Calu3 (cell line): ENCODE measurements at regions not wholly inside any gene's neighbourhood (a gene's known extent, or its start where the extent isn't known, plus 50 kb on each side); places are given as distances from the start of the nearest gene placed in this dataset.

Experiments
- BruUV-seq: library from RNA; stranded (reverse); fragments of 400-500 nt; replicated peaks from 2 replicates; lab custom pipeline; 2021; lab: Mats Ljungman, UMichigan
- CTCF ChIA-PET: fragments of 300-600 bp; sonication (Branson Sonifier 250); formaldehyde crosslinking; loops from one replicate; lab custom pipeline; 2022; ENCODE audit warnings: antibody characterized with exemption; lab: Charles Lee
- DNase-seq: peaks from one replicate; pipeline ENCODE4 v3.0.0; 2022
- H3K27ac Mint-ChIP-seq: one replicate; pipeline ENCODE4 v1.8.0; 2022; ENCODE audit warnings: mixed read lengths; ENCODE audit not compliant: unreplicated experiment
- H3K27me3 Mint-ChIP-seq: one replicate; pipeline ENCODE4 v1.8.0; 2022; ENCODE audit warnings: mixed read lengths; ENCODE audit not compliant: unreplicated experiment
- H3K36me3 Mint-ChIP-seq: one replicate; pipeline ENCODE4 v1.8.0; 2022; ENCODE audit warnings: mild to moderate bottlenecking, moderate library complexity, mixed read lengths; ENCODE audit not compliant: insufficient read depth, unreplicated experiment
- H3K4me1 Mint-ChIP-seq: one replicate; pipeline ENCODE4 v1.8.0; 2022; ENCODE audit warnings: mild to moderate bottlenecking, low read depth, mixed read lengths; ENCODE audit not compliant: unreplicated experiment
- H3K4me3 Mint-ChIP-seq: one replicate; pipeline ENCODE4 v1.8.0; 2022; ENCODE audit warnings: mild to moderate bottlenecking, low read depth, moderate library complexity, mixed read lengths; ENCODE audit not compliant: unreplicated experiment
- H3K9me3 Mint-ChIP-seq: one replicate; pipeline ENCODE4 v1.8.0; 2022; ENCODE audit warnings: low read depth, mixed read lengths; ENCODE audit not compliant: unreplicated experiment
- CTCF ChIP-seq: fragments of 200-600 bp; IDR thresholded peaks from one replicate; pipeline ENCODE4 v1.8.0; 2022; ENCODE audit warnings: antibody characterized with exemption; ENCODE audit not compliant: unreplicated experiment
- intact Hi-C: fragments of 100-400 bp; cut with micrococcal nuclease; formaldehyde crosslinking; loops from one replicate; pipeline ENCODE4 v1.10.0; 2022; ENCODE audit not compliant: unreplicated experiment

DNA sequence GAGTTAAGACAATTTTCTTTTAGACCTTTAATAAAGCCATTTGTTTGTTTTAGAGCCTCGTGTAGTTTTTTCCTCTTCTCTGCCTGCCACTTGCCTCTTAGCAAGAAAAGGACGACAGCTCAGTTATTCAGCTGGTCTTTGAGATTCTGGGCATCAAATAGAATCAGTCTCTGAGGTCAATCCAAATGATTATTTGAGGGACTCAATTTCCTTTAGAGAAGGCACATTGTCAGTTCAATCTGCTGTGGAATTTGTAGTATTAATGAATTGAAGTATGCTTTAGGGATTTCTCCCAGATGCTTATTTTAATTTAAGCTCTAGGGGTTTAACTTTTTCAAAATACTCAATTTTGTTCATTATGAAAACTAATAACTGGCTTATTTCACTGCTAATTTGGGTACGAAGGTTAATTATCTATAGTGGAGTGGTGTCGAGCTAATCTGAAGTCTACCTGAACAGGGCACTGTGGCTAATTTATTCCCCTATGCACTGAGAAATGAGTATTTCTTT is 841.2 kb upstream of the AUTS2 start:
- intact Hi-C loops: no loop called here
- TF ChIP-seq CTCF: no peak
- CTCF ChIA-PET: no interaction called here
- Mint-ChIP-seq H3K36me3 (no peaks in the 10 kb centered on the region), H3K9me3 (peaks cover 15% of the 10 kb centered on the region), H3K4me3 (no peak overlapping the region), H3K27ac (no peak overlapping the region), H3K27me3 (no peaks in the 10 kb centered on the region), H3K4me1 (no peaks in the 10 kb centered on the region)
- no TSS peak for BruUV-seq
- DNase-seq: no peak

DNA sequence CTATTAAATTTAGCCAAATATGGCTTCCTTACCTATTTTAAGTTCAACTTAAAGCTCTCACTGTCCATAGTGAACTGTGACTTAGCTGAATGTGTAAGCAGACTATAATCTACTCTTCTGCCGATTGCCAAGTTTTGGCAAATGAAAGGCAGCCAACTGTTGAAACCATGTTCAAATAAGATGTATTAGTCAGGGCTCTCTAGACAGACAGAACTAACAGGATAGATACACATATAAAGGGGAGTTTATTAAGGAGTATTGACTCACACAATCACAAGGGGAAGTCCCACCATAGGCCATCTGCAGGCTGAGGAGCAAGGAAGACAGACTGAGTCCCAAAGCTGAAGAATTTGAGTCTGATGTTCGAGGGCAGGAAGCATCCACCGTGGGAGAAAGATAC is 837.7 kb upstream of the AUTS2 start:
- CTCF ChIA-PET: no interaction called here
- BruUV-seq: no TSS peak
- TF ChIP-seq CTCF: no peak

GRCh38 chr7:68767462-68767861 is 830.8 kb upstream of the AUTS2 start:
- H3K4me3 Mint-ChIP-seq: no peak overlapping the region
- H3K27ac Mint-ChIP-seq: no peak overlapping the region
- no peak for TF ChIP-seq CTCF
- H3K4me1 Mint-ChIP-seq: no peaks in the 10 kb centered on the region
- intact Hi-C loops: no loop called here
- CTCF ChIA-PET: no interaction called here
- peaks cover 5% of the 10 kb centered on the region for H3K9me3 Mint-ChIP-seq
- no peaks in the 10 kb centered on the region for H3K27me3 Mint-ChIP-seq
- no peak for DNase-seq
- no peaks in the 10 kb centered on the region for H3K36me3 Mint-ChIP-seq
- no TSS peak for BruUV-seq

More for the DNA sequence above, 837.7 kb upstream of the AUTS2 start:
- H3K27ac Mint-ChIP-seq: no peak overlapping the region
- peaks cover 4% of the 10 kb centered on the region for H3K9me3 Mint-ChIP-seq
- no peak for DNase-seq
- H3K4me3 Mint-ChIP-seq: no peak overlapping the region
- intact Hi-C loops: no loop called here
- no peaks in the 10 kb centered on the region for H3K27me3 Mint-ChIP-seq
- no peaks in the 10 kb centered on the region for H3K4me1 Mint-ChIP-seq
- no peaks in the 10 kb centered on the region for H3K36me3 Mint-ChIP-seq

DNA sequence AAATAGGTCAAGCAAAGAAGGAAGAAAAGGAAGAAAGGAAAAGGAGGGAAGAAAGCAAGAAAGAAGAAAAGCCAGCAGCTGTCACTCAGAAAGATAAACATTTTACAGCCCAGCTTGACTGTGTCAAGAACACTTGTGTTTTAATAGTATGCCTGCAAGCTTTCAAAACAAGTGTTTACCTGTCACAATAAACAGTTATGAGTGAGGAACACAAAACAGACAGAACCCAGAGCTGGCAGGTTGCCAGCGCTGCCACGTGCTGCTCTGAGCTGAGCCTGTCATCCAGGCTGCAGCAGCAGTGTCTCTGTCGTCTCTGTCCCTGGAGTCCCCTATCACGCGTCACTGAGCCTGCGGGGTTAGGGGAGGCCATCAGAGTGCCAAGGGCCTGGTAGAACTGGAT is 827.6 kb upstream of the AUTS2 start:
- H3K27me3 Mint-ChIP-seq: no peaks in the 10 kb centered on the region
- no peaks in the 10 kb centered on the region for H3K36me3 Mint-ChIP-seq
- intact Hi-C loops: no loop called here
- peaks cover 3% of the 10 kb centered on the region for H3K9me3 Mint-ChIP-seq
- no TSS peak for BruUV-seq
- CTCF ChIA-PET: no interaction called here
- DNase-seq: no peak
- no peak for TF ChIP-seq CTCF
- H3K27ac Mint-ChIP-seq: no peak overlapping the region
- H3K4me1 Mint-ChIP-seq: no peaks in the 10 kb centered on the region
- H3K4me3 Mint-ChIP-seq: no peak overlapping the region
